M059J (cell line): ENCODE measurements at regions not wholly inside any gene's neighbourhood (a gene's known extent, or its start where the extent isn't known, plus 50 kb on each side); places are given as distances from the start of the nearest gene placed in this dataset.
A peak's percentile ranks its signal among the peaks of the same experiment; 100 is the strongest.
"Not testable (repeated sequence)": the region's sequence is repeated elsewhere in the genome, so short reads cannot be mapped to it uniquely, and the experiment has no call there.

Experiments
- DNase-seq: peaks from one replicate; pipeline ENCODE4 v3.0.0-alpha.2; 2012; ENCODE audit warnings: low read depth

GRCh38 chr3:152581951-152582350 is 253.0 kb upstream of the P2RY1 start:
- no peak for DNase-seq

GRCh38 chr3:152583963-152584362 is 251.0 kb upstream of the P2RY1 start:
- DNase-seq: no peak

- DNase-seq: no peak
These were observed 248.0 kb upstream of the P2RY1 start for GRCh38 chr3:152586974-152587373.

GRCh38 chr3:152587861-152588260 is 247.1 kb upstream of the P2RY1 start:
- no peak for DNase-seq

GRCh38 chr3:152589644-152590043 is 245.3 kb upstream of the P2RY1 start:
- peak; percentile 7 for DNase-seq

- no peak for DNase-seq
These were observed 243.4 kb upstream of the P2RY1 start for GRCh38 chr3:152591515-152591914.

GRCh38 chr3:152593242-152593641 is 241.7 kb upstream of the P2RY1 start:
- no peak for DNase-seq

GRCh38 chr3:152595975-152596821 is 238.7 kb upstream of the P2RY1 start:
- DNase-seq: peak; percentile 59

GRCh38 chr3:152596832-152597231 is 238.1 kb upstream of the P2RY1 start:
- DNase-seq: not testable (repeated sequence)

GRCh38 chr3:152606146-152606545 is 228.8 kb upstream of the P2RY1 start:
- DNase-seq: no peak

GRCh38 chr3:152607179-152607578 is 227.8 kb upstream of the P2RY1 start:
- no peak for DNase-seq

GRCh38 chr3:152608696-152609594 is 226.0 kb upstream of the P2RY1 start:
- DNase-seq: no peak

GRCh38 chr3:152609891-152610290 is 225.0 kb upstream of the P2RY1 start:
- DNase-seq: no peak

- no peak for DNase-seq
These were observed 224.3 kb upstream of the P2RY1 start for GRCh38 chr3:152610622-152611021.

GRCh38 chr3:152611905-152612304 is 223.0 kb upstream of the P2RY1 start:
- DNase-seq: no peak

GRCh38 chr3:152613851-152614250 is 221.1 kb upstream of the P2RY1 start:
- no peak for DNase-seq

GRCh38 chr3:152615681-152616080 is 219.2 kb upstream of the P2RY1 start:
- DNase-seq: peak; percentile 60

- no peak for DNase-seq
These were observed 217.3 kb upstream of the P2RY1 start for GRCh38 chr3:152617609-152618008.

- no peak for DNase-seq
These were observed 216.4 kb upstream of the P2RY1 start for GRCh38 chr3:152618529-152618928.

GRCh38 chr3:152619691-152620090 is 215.2 kb upstream of the P2RY1 start:
- no peak for DNase-seq

GRCh38 chr3:152620395-152620794 is 214.5 kb upstream of the P2RY1 start:
- DNase-seq: no peak

- DNase-seq: no peak
These were observed 213.7 kb upstream of the P2RY1 start for GRCh38 chr3:152621006-152621868.
